Fibroblast of pulmonary artery (primary cell): ENCODE measurements at regions not wholly inside any gene's neighbourhood (a gene's known extent, or its start where the extent isn't known, plus 50 kb on each side); places are given as distances from the start of the nearest gene placed in this dataset.

Experiments
- DNase-seq: peaks from one replicate; pipeline ENCODE4 v3.0.0-alpha.2; 2010; ENCODE audit warnings: low read depth
- H3K4me3 ChIP-seq: replicated peaks from 2 replicates; pipeline ENCODE4 v1.5.1; 2011; ENCODE audit warnings: low read depth, mild to moderate bottlenecking, control low read depth, low read length, moderate library complexity
- CTCF ChIP-seq: IDR thresholded peaks from 2 replicates; pipeline ENCODE4 v1.5.1; 2011; ENCODE audit warnings: mild to moderate bottlenecking, control low read depth, low read length, inconsistent platforms; ENCODE audit errors: missing control alignments

DNA sequence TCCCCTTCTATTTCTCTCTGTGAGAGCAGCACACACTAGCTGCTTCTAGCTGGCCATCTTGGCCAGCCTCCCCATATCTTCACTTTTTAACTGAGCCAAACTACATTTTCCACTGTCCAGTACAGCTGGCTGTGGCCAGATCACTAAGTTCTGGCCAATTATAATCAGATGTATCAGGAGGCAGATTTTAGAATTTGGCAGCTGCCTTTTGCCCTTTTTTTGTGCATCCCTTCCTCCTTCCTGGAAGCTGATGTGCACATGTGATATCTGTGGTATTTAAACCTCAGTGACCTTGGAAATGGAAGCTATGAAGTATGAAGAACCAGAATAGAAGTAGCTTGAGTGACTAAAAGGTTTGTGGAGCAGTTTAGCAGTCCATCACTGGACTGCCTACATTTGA is 49.8 kb upstream of the ANO6 start:
- no peak for DNase-seq
- no peak for TF ChIP-seq CTCF
- H3K4me3 ChIP-seq = no peak overlapping the region
